ENCODE measurements at regions not wholly inside any gene's neighbourhood (a gene's known extent, or its start where the extent isn't known, plus 50 kb on each side); places are given as distances from the start of the nearest gene placed in this dataset.

DNA sequence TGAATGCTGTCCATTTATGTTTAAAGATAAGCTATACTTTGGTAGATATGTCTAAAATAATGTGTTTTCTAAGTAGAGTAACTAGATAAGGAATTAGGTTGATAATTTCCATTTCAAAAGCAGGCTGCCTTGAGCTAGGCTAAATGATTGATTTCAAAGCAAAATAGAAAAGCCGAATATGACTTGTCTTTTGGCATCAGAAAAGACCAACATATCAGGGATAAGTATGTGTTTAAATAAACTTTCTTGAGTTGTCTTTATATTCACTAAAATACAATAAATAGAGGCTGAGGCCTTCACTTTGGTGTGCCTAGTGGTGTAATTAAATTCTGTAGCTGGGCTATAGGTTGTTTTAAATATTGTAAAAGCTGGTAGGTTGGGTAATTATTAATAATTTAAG, 569.0 kb downstream of the TAF11L14 start:
- TF ChIP-seq CTCF (conservative IDR thresholded peaks at IDR 0.05 in 1 of 2, IDR thresholded peaks at IDR 0.05 in 1 of 2; ENCODE audit: extremely low read depth in 1 of 2, insufficient read depth in 1 of 2, low read depth in 1 of 2, low read length in 2 of 2) (no peak), EZH2 (IDR thresholded peaks at IDR 0.05; ENCODE audit: borderline replicate concordance, low read length) (no peak)
